ENCODE measurements at regions not wholly inside any gene's neighbourhood (a gene's known extent, or its start where the extent isn't known, plus 50 kb on each side); places are given as distances from the start of the nearest gene placed in this dataset.

DNA sequence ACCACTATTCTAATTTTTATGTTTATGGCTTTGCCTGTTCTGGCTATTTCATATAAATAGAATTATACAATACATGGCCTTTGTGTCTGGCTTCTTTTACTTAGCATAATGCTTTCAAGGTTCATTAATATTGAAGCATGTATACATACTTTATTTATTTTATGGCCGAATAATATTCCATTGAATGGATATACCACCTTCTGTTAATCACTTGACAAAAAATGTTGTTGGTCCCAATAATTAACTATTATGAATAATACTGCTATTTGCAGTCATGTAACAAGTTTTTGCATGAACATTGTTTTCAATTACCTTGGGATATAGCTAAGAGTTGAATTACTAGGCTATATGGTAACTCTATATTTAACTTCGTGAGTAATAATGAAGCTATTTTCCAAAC is 767.5 kb downstream of the INHBA start:
- Mint-ChIP-seq H3K9me3 (ENCODE audit: insufficient read depth) (peaks cover 15% of the 10 kb centered on the region), H3K36me3 (ENCODE audit: low read depth) (no peaks in the 10 kb centered on the region)
- CTCF ChIA-PET, result no interaction called here

DNA sequence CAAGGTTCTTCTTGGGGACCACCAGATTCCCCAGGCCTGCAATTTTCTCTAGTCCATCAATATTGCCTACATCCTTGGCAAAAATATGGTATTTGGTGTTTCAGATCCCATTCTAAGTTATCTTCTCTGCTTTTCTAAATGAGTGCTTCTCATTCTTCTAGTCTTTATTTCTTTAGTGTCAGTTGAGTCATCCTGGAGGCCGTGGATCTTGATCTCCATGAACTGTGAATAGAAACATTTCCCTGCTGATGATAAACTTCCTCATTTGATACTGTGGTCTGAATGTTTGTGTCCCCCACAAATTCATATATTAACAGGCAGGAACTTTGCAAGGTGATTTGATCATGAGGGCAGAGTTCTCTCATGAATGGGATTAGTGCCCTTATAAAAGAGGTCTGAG is 779.3 kb downstream of the INHBA start:
- no peak overlapping the region for H3K27ac Mint-ChIP-seq
- CTCF ChIA-PET, result no interaction called here

More for the DNA sequence above, 767.5 kb downstream of the INHBA start:
- no peaks in the 10 kb centered on the region for H3K27me3 Mint-ChIP-seq (ENCODE audit: low read depth)
- DNase-seq (no peak), ATAC-seq (no peak)
- POLR2A ChIA-PET, result no interaction called here
- no peaks in the 10 kb centered on the region for H3K4me1 Mint-ChIP-seq (ENCODE audit: low read depth)
- no peak overlapping the region for H3K27ac Mint-ChIP-seq
- H3K4me3 Mint-ChIP-seq, result no peak overlapping the region

DNA sequence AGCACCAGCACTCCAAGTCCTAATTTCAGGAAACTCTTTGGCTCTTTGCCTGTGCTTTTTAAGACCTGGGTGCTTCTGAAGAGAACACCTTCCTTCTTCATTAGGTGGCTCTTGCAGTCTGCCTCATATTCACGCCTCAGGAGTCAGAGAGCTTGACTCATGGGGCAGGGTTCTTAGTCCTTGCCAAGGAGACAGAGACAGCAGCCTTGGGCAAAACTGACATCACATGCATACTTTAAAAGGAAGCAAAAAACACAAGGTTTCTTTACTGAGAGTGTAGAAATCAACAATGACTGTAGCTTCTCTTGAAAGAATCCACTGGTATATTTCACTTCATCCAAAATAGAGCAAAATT is 780.6 kb downstream of the INHBA start:
- no peaks in the 10 kb centered on the region for H3K9me3 Mint-ChIP-seq (ENCODE audit: insufficient read depth)
- ATAC-seq (no peak), DNase-seq (no peak)
- no peaks in the 10 kb centered on the region for H3K27me3 Mint-ChIP-seq (ENCODE audit: low read depth)
- no peak overlapping the region for H3K4me3 Mint-ChIP-seq
- ChIA-PET CTCF (no interaction called here), POLR2A (no interaction called here)
- no peaks in the 10 kb centered on the region for H3K4me1 Mint-ChIP-seq (ENCODE audit: low read depth)
- H3K36me3 Mint-ChIP-seq (ENCODE audit: low read depth), result no peaks in the 10 kb centered on the region
- no peak overlapping the region for H3K27ac Mint-ChIP-seq

More for the DNA sequence above, 779.3 kb downstream of the INHBA start:
- POLR2A ChIA-PET, result no interaction called here
- Mint-ChIP-seq H3K36me3 (ENCODE audit: low read depth) (no peaks in the 10 kb centered on the region), H3K9me3 (ENCODE audit: insufficient read depth) (no peaks in the 10 kb centered on the region), H3K4me3 (no peak overlapping the region), H3K4me1 (ENCODE audit: low read depth) (no peaks in the 10 kb centered on the region), H3K27me3 (ENCODE audit: low read depth) (no peaks in the 10 kb centered on the region)
- DNase-seq (no peak), ATAC-seq (no peak)

DNA sequence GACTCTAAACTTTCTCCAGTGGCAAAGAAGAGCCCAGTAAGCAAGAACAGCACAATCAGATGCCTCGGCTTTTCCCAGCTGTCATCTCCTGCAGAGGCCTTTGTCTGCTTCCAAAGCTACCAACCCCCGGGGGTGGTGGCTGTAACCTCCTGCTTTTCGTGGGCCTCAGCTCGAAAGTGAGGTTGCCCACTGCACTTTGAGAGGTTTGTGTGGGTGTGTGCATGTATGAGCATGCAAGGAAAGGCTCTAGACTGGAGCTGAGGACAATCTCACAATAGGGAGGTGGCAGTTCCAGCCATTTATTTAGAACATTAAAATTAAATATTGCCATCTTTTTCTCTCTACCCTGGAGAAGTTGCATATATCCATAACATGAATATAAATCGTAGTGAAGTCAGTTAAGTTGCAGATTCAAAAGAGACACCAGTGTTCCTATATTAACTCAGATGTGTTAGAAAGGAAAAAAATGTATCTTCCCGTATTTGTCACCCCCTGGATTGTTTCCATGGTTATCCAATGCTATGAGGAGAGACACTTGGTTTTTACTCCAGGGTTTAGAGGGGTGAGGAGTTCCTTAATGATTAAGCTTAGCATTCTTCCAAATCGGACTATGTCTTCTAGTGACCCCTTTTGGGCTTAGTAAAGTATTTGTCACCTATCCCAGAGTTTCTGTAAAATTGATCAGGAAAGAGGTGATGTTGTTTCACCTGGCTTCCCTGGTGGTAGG is 781.1 kb downstream of the INHBA start:
- POLR2A ChIA-PET, result no interaction called here
- H3K27me3 Mint-ChIP-seq (ENCODE audit: low read depth), result no peaks in the 10 kb centered on the region
- no peaks in the 10 kb centered on the region for H3K4me1 Mint-ChIP-seq (ENCODE audit: low read depth)
- CTCF ChIA-PET, result no interaction called here
- no peak overlapping the region for H3K4me3 Mint-ChIP-seq
- H3K36me3 Mint-ChIP-seq (ENCODE audit: low read depth), result no peaks in the 10 kb centered on the region
- H3K27ac Mint-ChIP-seq, result no peak overlapping the region
- ATAC-seq (no peak), DNase-seq (no peak)
- no peaks in the 10 kb centered on the region for H3K9me3 Mint-ChIP-seq (ENCODE audit: insufficient read depth)

DNA sequence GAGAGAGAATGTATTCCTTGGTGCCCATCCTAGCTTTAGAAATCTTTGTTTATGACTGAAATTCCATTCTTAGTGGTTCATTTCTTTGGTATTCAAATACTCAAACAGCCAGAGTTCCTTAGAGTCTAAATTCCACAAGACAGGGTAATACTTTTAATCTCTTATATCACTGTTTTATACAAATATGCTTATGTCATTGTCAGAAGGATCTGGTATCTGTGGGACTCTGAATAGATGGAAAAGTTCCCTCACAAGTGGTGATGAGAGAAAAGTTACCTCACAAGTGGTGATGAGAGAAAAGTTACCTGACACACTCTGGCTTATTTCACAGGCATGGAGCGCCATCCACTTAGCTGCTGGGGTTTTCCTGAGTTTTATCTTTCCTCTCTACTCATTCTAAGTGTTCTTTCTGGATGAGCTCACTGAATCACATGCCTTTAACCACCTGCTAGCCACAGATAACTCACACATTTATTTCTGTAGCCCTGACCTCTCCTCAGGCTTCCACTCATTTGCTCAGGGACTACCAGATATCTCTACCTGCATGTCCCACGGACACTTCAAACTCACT is 784.0 kb downstream of the SUGCT start:
- Mint-ChIP-seq H3K27me3 (ENCODE audit: low read depth) (no peaks in the 10 kb centered on the region), H3K36me3 (ENCODE audit: low read depth) (no peaks in the 10 kb centered on the region), H3K4me3 (no peak overlapping the region), H3K9me3 (ENCODE audit: insufficient read depth) (no peaks in the 10 kb centered on the region), H3K27ac (no peak overlapping the region), H3K4me1 (ENCODE audit: low read depth) (no peaks in the 10 kb centered on the region)
- no peak for ATAC-seq
- ChIA-PET POLR2A (no interaction called here), CTCF (no interaction called here)
- DNase-seq, result no peak

DNA sequence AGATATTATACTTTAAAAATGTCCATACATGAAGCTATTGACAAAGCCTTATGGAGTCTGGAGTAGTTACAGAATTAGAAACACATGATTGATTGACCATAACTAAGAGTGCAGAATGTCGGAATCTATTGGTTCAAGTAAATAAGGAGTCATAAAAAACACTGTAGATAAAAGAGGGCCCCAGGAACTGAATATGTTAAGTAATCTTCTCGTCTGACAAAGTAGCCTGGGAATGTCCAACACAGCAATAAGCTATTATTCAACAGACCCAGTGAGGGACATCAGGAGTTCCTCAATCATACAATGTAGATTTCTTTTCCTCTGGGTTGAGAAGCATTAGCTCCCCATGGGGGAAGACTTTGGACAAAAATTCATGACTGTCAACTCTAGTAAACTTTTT is 782.0 kb downstream of the SUGCT start:
- no peak for DNase-seq
- H3K9me3 Mint-ChIP-seq (ENCODE audit: insufficient read depth), result no peaks in the 10 kb centered on the region
- H3K4me1 Mint-ChIP-seq (ENCODE audit: low read depth), result no peaks in the 10 kb centered on the region
- ATAC-seq, result no peak
- H3K27me3 Mint-ChIP-seq (ENCODE audit: low read depth), result no peaks in the 10 kb centered on the region
- ChIA-PET CTCF (no interaction called here), POLR2A (no interaction called here)
- no peaks in the 10 kb centered on the region for H3K36me3 Mint-ChIP-seq (ENCODE audit: low read depth)
- H3K4me3 Mint-ChIP-seq, result no peak overlapping the region
- no peak overlapping the region for H3K27ac Mint-ChIP-seq

DNA sequence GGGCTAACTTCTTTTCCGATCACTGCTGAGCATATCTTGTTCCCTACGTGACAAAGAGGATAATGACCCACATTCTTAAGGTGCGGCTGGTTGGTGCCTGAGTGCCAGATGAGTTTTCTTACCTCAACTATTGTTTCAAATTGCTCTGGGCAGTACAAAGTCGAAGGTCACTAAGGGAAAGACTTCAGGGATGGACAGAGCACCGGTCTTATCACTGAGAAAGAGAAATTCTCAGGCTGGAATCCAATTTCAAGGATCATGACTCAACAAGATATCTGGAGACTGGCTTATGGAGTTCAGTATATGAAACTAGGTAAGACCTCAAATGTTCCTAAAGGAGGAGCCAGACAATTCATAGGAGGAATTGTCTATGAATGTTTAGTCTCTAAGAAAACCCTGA is 780.3 kb downstream of the SUGCT start:
- no peak overlapping the region for H3K27ac Mint-ChIP-seq
- ATAC-seq (no peak), DNase-seq (no peak)
- H3K4me1 Mint-ChIP-seq (ENCODE audit: low read depth), result no peaks in the 10 kb centered on the region
- ChIA-PET POLR2A (no interaction called here), CTCF (no interaction called here)
- no peaks in the 10 kb centered on the region for H3K36me3 Mint-ChIP-seq (ENCODE audit: low read depth)
- no peaks in the 10 kb centered on the region for H3K27me3 Mint-ChIP-seq (ENCODE audit: low read depth)
- no peak overlapping the region for H3K4me3 Mint-ChIP-seq
- no peaks in the 10 kb centered on the region for H3K9me3 Mint-ChIP-seq (ENCODE audit: insufficient read depth)
